ENCODE measurements at regions not wholly inside any gene's neighbourhood (a gene's known extent, or its start where the extent isn't known, plus 50 kb on each side); places are given as distances from the start of the nearest gene placed in this dataset.
"Not testable (repeated sequence)": the region's sequence is repeated elsewhere in the genome, so short reads cannot be mapped to it uniquely, and the experiment has no call there.

- Histone ChIP-seq H3K79me2 (replicated peaks; ENCODE audit: insufficient read depth, low read length) (no peaks in the 10 kb centered on the region), H3K9me3 (ENCODE audit: low read length) (no peaks in the 10 kb centered on the region), H2AFZ (ENCODE audit: low read depth, low read length) (no peak overlapping the region), H3K4me2 (ENCODE audit: low read length) (no peak overlapping the region), H3F3A (ENCODE audit: insufficient read depth, low read length, poor library complexity, severe bottlenecking) (no peaks in the 10 kb centered on the region), H3K27ac (ENCODE audit: low read length) (no peak overlapping the region), H3K27me3 (ENCODE audit: insufficient read depth, low read depth, low read length) (no peaks in the 10 kb centered on the region), H3K9ac (ENCODE audit: low read length) (no peak overlapping the region), H4K20me1 (ENCODE audit: insufficient read depth) (no peaks in the 10 kb centered on the region), H3K4me3 (ENCODE audit: low read length) (no peak overlapping the region), H3K36me3 (ENCODE audit: insufficient read depth, low read length) (no peaks in the 10 kb centered on the region), H3K9me2 (ENCODE audit: insufficient read depth, low read length) (no peaks in the 10 kb centered on the region)
- TF ChIP-seq REST (IDR thresholded peaks at IDR 0.05; ENCODE audit: borderline replicate concordance) (no peak), TAF1 (IDR thresholded peaks at IDR 0.05; ENCODE audit: low read depth) (no peak), CTCF (IDR thresholded peaks at IDR 0.05; ENCODE audit: poor library complexity, severe bottlenecking) (no peak), EP300 (conservative IDR thresholded peaks at IDR 0.05; ENCODE audit: poor library complexity, severe bottlenecking) (no peak), RAD21 (conservative IDR thresholded peaks at IDR 0.05) (no peak), POLR2AphosphoS5 (IDR thresholded peaks at IDR 0.05) (no peak), MXI1 (conservative IDR thresholded peaks at IDR 0.05; ENCODE audit: poor library complexity, severe bottlenecking) (no peak), SMC3 (conservative IDR thresholded peaks at IDR 0.05; ENCODE audit: poor library complexity) (no peak)
Measured at GRCh38 chr18:22525883-22526282, 108.2 kb upstream of the CTAGE1 start.

DNA sequence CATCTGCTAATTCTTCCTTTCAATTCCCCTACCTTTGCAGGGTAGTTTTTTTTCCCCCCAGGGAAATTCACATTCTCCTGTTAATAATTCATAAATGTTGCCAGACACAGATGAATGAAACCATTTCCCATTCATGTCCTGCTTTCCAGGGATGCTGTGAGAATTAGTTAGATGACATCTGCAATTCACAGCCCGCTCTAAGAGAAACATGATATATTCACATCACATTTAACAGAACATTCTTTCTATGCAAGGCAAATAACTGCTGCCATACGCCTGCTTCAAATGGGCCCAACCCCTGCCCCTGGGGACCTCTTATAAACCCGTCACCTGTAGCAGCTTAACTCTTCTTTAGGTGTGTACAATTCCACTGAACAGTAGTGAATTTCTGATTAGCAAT, 110.6 kb upstream of the CTAGE1 start:
- H3K27me3 ChIP-seq (ENCODE audit: insufficient read depth, low read depth, low read length) = no peaks in the 10 kb centered on the region
- H3K4me2 ChIP-seq (ENCODE audit: low read length) = no peak overlapping the region
- H3K9me2 ChIP-seq (ENCODE audit: insufficient read depth, low read length) = no peaks in the 10 kb centered on the region
- no peak overlapping the region for H3K9ac ChIP-seq (ENCODE audit: low read length)
- no peaks in the 10 kb centered on the region for H4K20me1 ChIP-seq (ENCODE audit: insufficient read depth)
- no peaks in the 10 kb centered on the region for H3K36me3 ChIP-seq (ENCODE audit: insufficient read depth, low read length)
- H3K79me2 ChIP-seq (replicated peaks; ENCODE audit: insufficient read depth, low read length) = no peaks in the 10 kb centered on the region
- H2AFZ ChIP-seq (ENCODE audit: low read depth, low read length) = no peak overlapping the region
- TF ChIP-seq SMC3 (conservative IDR thresholded peaks at IDR 0.05; ENCODE audit: poor library complexity) (no peak), REST (IDR thresholded peaks at IDR 0.05; ENCODE audit: borderline replicate concordance) (no peak), POLR2AphosphoS5 (IDR thresholded peaks at IDR 0.05) (no peak), EZH2 (IDR thresholded peaks at IDR 0.05; ENCODE audit: borderline replicate concordance, insufficient read depth, low read length, poor library complexity, severe bottlenecking) (no peak), CTCF (IDR thresholded peaks at IDR 0.05; ENCODE audit: poor library complexity, severe bottlenecking) (no peak), TAF1 (IDR thresholded peaks at IDR 0.05; ENCODE audit: low read depth) (no peak), MXI1 (conservative IDR thresholded peaks at IDR 0.05; ENCODE audit: poor library complexity, severe bottlenecking) (no peak), RAD21 (conservative IDR thresholded peaks at IDR 0.05) (no peak), EP300 (conservative IDR thresholded peaks at IDR 0.05; ENCODE audit: poor library complexity, severe bottlenecking) (no peak)
- no peaks in the 10 kb centered on the region for H3K9me3 ChIP-seq (ENCODE audit: low read length)
- no peaks in the 10 kb centered on the region for H3F3A ChIP-seq (ENCODE audit: insufficient read depth, low read length, poor library complexity, severe bottlenecking)
- no peak overlapping the region for H3K4me3 ChIP-seq (ENCODE audit: low read length)
- no peak overlapping the region for H3K27ac ChIP-seq (ENCODE audit: low read length)

- H3K36me3 ChIP-seq (ENCODE audit: insufficient read depth, low read length); H3K9me3 ChIP-seq (ENCODE audit: low read length); H3K4me2 ChIP-seq (ENCODE audit: low read length); H3K27me3 ChIP-seq (ENCODE audit: insufficient read depth, low read depth, low read length); H4K20me1 ChIP-seq (ENCODE audit: insufficient read depth); H3F3A ChIP-seq (ENCODE audit: insufficient read depth, low read length, poor library complexity, severe bottlenecking); H3K27ac ChIP-seq (ENCODE audit: low read length); H3K9me2 ChIP-seq (ENCODE audit: insufficient read depth, low read length); H3K9ac ChIP-seq (ENCODE audit: low read length); H3K4me3 ChIP-seq (ENCODE audit: low read length); H3K79me2 ChIP-seq (replicated peaks; ENCODE audit: insufficient read depth, low read length); H2AFZ ChIP-seq (ENCODE audit: low read depth, low read length): not testable (repeated sequence)
Measured at GRCh38 chr18:22534706-22535105, 117.0 kb upstream of the CTAGE1 start.

Measured in neural cell (in vitro differentiated cells).